SU-DHL-6 (cell line): ENCODE measurements at regions not wholly inside any gene's neighbourhood (a gene's known extent, or its start where the extent isn't known, plus 50 kb on each side); places are given as distances from the start of the nearest gene placed in this dataset.

Source experiments
- CTCF ChIP-seq: fragments of 200-600 bp; sonication (generic); IDR thresholded peaks from one replicate; pipeline ENCODE4 v1.5.1; 2017; ENCODE audit warnings: antibody characterized with exemption, mild to moderate bottlenecking, low read length, moderate library complexity; ENCODE audit not compliant: insufficient read depth, poor library complexity, severe bottlenecking
- EZH2phosphoT487 ChIP-seq: fragments of 200-600 bp; sonication (generic), shearing (Covaris generic); conservative IDR thresholded peaks from 2 replicates; pipeline ENCODE4 v1.6.1; 2018; ENCODE audit warnings: mild to moderate bottlenecking, antibody characterized with exemption, low read length, moderate library complexity, mixed read lengths

GRCh38 chr7:149604521-149604920 lies 106.9 kb upstream of the ZNF746 start:
- no peak for TF ChIP-seq CTCF
- no peak for TF ChIP-seq EZH2phosphoT487
